Activated CD4-positive, alpha-beta T cell treated with anti-CD3 and anti-CD28 coated beads for 48 hours (primary cell): ENCODE measurements at regions not wholly inside any gene's neighbourhood (a gene's known extent, or its start where the extent isn't known, plus 50 kb on each side); places are given as distances from the start of the nearest gene placed in this dataset.

ENCODE experiments used
- DNase-seq: peaks from one replicate; pipeline ENCODE4 v3.0.0-alpha.2; 2020

DNA sequence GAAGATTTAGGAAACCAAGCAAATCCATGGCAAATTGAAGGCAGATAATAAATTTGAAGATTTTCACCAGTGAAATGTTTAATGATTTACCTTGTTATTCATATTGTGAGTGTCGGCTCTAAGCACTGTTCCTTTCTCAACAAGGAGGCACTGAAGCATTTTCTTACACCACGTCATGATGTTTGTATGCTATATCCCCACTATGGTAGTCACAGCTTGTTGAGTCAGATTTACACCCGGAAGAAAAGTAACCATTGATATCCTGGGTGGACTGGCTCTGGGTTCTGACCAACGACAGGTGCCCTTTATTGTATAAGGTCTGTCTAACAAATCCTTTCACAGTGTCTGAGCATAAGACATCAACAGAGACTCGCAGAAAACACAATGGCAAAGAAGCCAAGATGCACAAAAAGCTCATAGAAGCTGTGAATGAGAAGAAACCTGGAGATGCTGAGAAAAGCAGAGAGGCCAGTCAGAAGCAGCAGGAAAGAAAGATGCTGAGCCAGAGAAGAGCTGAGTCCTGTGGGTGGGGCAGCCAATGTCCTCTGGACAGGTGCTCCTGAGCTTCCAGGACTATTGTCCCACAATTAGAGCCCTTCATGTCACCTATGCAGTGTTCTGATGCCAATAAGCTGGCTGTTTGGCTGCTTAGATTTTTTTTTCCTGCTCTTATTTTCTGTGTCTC is 49.7 kb upstream of the ARHGAP5 start:
- no peak for DNase-seq
